DMS153 (cell line): ENCODE measurements at regions not wholly inside any gene's neighbourhood (a gene's known extent, or its start where the extent isn't known, plus 50 kb on each side); places are given as distances from the start of the nearest gene placed in this dataset.
"Not testable (repeated sequence)": the region's sequence is repeated elsewhere in the genome, so short reads cannot be mapped to it uniquely, and the experiment has no call there.

Source experiments
- DNase-seq: peaks from one replicate; lab custom pipeline; 2025; lab: John Stamatoyannopoulos, UW

- DNase-seq = no peak
These were observed 1160.2 kb downstream of the FAM133A start for GRCh38 chrX:94834226-94834625.

DNA sequence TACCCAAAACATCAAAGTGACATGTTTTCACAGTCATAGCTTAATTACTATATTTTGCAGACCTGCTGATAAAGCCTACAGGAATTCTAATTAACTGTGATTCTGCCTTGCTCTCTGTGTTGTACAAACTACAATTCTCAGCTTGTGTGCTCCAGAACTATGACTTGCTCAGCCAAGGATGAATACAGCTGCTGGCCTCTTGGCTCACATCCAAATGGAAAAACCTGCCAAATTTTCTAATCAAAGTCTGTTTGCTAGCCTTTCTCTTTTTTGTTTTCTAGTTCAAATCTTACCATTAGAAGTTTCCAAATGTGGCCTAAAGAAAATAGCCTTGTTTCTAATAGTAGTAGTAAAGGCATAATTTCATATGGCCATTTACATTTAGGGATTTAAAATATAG is 1176.8 kb downstream of the FAM133A start:
- no peak for DNase-seq

GRCh38 chrX:94854251-94854650 is 1180.2 kb downstream of the FAM133A start:
- DNase-seq = no peak

GRCh38 chrX:94862470-94862869 is 1188.5 kb downstream of the FAM133A start:
- DNase-seq = not testable (repeated sequence)

DNA sequence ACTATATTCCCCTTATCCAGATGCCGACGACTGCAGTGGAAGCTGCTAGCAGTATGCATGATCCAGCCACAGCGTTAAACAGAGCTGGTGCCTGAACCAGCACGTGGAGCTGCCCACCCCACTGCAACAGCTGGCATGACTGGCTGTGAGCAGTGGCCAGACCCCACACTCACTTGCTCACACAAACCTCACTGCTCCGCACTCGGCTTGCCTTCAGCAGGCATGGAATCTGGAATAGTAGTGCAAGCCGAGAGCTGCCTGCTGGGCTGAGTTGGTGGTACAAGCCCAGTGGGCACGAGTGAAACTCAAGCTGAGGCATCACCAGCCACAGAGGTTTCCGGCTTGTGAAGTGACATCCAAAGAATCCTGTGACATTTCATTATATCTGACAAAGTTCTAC is 1197.6 kb downstream of the FAM133A start:
- DNase-seq = no peak

DNA sequence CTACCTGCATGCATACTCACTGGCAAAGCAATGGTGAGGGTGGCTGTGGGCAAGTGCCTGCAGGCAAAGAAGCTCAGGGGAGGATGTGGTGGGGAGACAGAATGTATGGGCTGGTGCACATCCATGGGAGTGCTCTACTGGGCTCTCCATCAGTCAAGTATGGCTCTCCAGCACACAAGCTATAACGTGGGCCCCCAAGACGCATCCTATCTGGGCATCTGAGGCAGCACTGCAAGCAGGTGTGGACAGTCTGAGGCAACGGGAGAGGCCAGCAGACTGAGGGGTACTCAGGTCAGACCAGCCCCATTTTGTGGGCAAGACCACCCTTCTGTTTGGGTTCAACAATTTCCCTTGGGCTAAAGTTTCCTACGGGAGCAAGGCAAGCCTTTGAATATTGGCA is 1227.8 kb downstream of the FAM133A start:
- no peak for DNase-seq

DNA sequence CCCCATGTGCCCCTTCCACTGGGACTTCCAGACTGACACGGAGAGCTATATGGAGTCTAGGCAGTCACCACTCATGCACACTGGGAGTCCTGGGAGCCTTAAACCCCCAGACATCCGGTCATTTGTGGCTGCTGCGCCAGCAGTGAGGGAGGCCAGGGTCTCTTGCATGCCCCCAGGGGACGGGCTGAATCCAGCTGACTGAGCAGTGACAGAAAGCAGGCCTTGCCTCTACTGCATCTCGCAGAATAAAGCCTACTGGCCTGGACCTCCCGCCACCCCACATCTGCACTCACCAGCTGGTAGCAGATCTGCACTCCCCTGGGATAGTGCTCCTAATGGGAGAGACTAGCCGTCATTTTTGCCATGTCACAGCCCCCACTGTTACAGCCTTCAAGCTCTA is 1234.2 kb downstream of the FAM133A start:
- DNase-seq = no peak

DNA sequence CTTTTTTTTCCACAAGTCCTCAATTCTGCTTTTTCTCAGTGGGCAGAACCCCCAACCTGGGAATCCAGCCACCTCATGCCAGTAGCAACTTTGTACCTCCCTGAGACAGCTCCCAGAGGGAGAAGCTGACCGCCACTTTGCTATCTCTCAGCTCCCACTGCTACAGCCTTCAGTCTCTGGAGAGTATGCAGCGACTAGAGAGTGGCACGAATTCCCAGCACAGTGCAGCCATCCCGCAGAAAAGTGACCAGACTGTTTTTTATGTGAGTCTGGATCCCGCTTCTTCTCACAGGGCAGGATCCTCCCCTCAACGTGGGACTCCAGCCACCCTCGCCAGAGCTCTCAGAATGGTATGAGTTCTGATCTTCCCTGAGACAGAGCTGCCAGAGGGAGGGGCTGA is 1234.6 kb downstream of the FAM133A start:
- DNase-seq = no peak

- peak; percentile 13 for DNase-seq
These were observed 1240.2 kb downstream of the FAM133A start for GRCh38 chrX:94914235-94914634.

DNA sequence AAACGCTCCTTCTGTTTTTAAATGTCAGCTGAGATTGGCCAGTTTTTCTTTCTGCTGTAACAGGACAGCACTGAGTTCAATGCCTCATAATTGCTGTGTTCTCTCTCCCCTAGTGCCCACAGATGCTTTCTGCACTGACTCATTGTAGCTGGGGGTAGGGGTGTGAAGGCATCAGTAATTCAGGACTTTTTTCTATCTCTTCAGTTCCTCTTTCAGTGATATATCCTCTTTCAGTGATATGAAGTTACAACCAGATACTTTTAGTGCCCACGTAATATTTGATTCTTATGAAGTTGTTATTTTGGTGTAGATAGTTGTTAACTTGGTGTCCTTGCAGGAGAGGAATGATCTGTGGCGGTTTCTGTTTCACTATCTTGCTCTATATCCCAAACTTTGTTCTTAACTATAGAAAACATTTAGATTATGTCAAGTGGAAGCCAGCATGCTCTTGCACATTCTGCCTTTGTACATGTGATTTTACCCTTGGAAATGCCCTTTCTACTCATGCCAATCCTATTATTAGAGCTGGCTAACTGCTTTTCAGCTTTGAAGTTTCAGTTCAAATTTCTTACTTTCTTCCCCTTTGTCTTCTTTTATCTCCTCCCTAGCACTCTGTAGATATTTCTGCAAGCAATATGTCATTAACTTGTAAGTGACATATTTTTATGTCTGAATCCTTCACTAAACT is 1258.4 kb downstream of the FAM133A start:
- no peak for DNase-seq

- no peak for DNase-seq
These were observed 1262.7 kb downstream of the FAM133A start for GRCh38 chrX:94936722-94937121.

- no peak for DNase-seq
These were observed 1263.5 kb downstream of the FAM133A start for GRCh38 chrX:94937491-94937890.

DNA sequence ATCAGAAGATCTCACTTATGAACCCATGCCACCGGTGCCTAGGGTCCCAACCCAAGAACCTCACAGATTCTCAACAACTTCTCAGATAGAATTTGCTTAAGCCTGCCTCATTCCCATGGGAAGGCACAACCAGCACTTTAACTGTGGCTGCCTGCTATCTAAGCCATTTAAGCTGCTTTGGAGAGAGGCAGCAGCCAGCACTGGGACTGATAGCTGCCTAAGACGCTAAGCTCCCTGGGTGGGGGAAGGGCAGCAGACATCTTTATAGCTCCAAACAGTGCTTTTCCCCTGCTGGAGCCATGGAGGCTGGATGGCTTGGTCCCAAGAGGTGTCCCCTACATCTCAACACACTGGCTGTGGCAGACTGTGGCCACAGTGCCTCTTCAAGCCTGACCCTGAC is 1268.6 kb downstream of the FAM133A start:
- DNase-seq = no peak

GRCh38 chrX:94946137-94946536 is 1272.1 kb downstream of the FAM133A start:
- DNase-seq = not testable (repeated sequence)

GRCh38 chrX:94961730-94962129 is 1287.7 kb downstream of the FAM133A start:
- peak; percentile 12 for DNase-seq

DNA sequence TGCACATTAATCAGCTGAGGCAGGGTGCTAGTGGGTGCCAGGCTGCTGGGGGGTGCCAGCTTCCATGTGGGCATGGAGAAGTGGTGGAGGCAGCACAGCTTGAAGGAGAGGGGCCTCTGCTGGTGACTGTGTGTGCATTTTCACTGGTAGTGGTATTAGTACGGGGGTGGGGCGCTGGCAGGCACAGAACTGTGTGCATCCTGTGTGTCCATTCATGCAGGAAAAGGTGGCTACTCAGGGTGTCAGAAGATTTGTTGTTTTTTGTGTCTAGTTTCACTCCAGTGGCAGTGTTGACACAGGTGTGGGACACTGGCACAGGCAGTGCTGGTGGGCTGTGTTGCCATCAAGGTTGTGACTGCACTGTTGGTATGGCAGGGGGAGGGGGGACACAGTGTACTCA is 1303.6 kb downstream of the FAM133A start:
- no peak for DNase-seq

- DNase-seq = peak; percentile 50
These were observed 1304.0 kb downstream of the FAM133A start for GRCh38 chrX:94977986-94978385.
